ENCODE measurements at regions not wholly inside any gene's neighbourhood (a gene's known extent, or its start where the extent isn't known, plus 50 kb on each side); places are given as distances from the start of the nearest gene placed in this dataset.

GRCh38 chr6:98548301-98548700 lies 286.1 kb upstream of the POU3F2 start:
- Histone ChIP-seq H3K27me3 (ENCODE audit: control insufficient read depth, insufficient read depth, low read length, poor library complexity, severe bottlenecking) (no peaks in the 10 kb centered on the region), H3K27ac (ENCODE audit: insufficient read depth, low read depth, low read length, poor library complexity, severe bottlenecking) (no peak overlapping the region), H3K36me3 (ENCODE audit: control insufficient read depth, insufficient read depth, low read length) (no peaks in the 10 kb centered on the region), H3K4me3 (ENCODE audit: insufficient read depth, low read depth, low read length) (no peak overlapping the region), H3K9me3 (ENCODE audit: control insufficient read depth, low read length) (no peaks in the 10 kb centered on the region), H3K4me1 (ENCODE audit: control insufficient read depth, insufficient read depth, low read length) (peaks cover 3% of the 10 kb centered on the region)
- 90 to 100% methylated on average over 1 of the region's 1 CpG for WGBS, 2 experiments

GRCh38 chr6:98560418-98560817 lies 274.0 kb upstream of the POU3F2 start:
- WGBS, 2 experiments = 86% methylated on average over 2 of the region's 2 CpGs
- no peaks in the 10 kb centered on the region for H3K27me3 ChIP-seq (ENCODE audit: control insufficient read depth, insufficient read depth, low read length, poor library complexity, severe bottlenecking)
- no peaks in the 10 kb centered on the region for H3K36me3 ChIP-seq (ENCODE audit: control insufficient read depth, insufficient read depth, low read length)
- H3K4me3 ChIP-seq (ENCODE audit: insufficient read depth, low read depth, low read length) = no peak overlapping the region
- no peaks in the 10 kb centered on the region for H3K9me3 ChIP-seq (ENCODE audit: control insufficient read depth, low read length)
- no peak overlapping the region for H3K27ac ChIP-seq (ENCODE audit: insufficient read depth, low read depth, low read length, poor library complexity, severe bottlenecking)
- peaks cover 4% of the 10 kb centered on the region for H3K4me1 ChIP-seq (ENCODE audit: control insufficient read depth, insufficient read depth, low read length)

- Histone ChIP-seq H3K27ac (ENCODE audit: insufficient read depth, low read depth, low read length, poor library complexity, severe bottlenecking) (no peak overlapping the region), H3K4me1 (ENCODE audit: control insufficient read depth, insufficient read depth, low read length) (peaks cover 4% of the 10 kb centered on the region), H3K9me3 (ENCODE audit: control insufficient read depth, low read length) (no peaks in the 10 kb centered on the region), H3K4me3 (ENCODE audit: insufficient read depth, low read depth, low read length) (no peak overlapping the region), H3K27me3 (ENCODE audit: control insufficient read depth, insufficient read depth, low read length, poor library complexity, severe bottlenecking) (no peaks in the 10 kb centered on the region), H3K36me3 (ENCODE audit: control insufficient read depth, insufficient read depth, low read length) (no peaks in the 10 kb centered on the region)
- WGBS, 2 experiments = 88 to 92% methylated on average over 5 of the region's 5 CpGs
These were observed 273.5 kb upstream of the POU3F2 start for GRCh38 chr6:98560841-98561240.

- Histone ChIP-seq H3K4me1 (ENCODE audit: control insufficient read depth, insufficient read depth, low read length) (no peaks in the 10 kb centered on the region), H3K27me3 (ENCODE audit: control insufficient read depth, insufficient read depth, low read length, poor library complexity, severe bottlenecking) (no peaks in the 10 kb centered on the region), H3K9me3 (ENCODE audit: control insufficient read depth, low read length) (no peaks in the 10 kb centered on the region), H3K4me3 (ENCODE audit: insufficient read depth, low read depth, low read length) (no peak overlapping the region), H3K27ac (ENCODE audit: insufficient read depth, low read depth, low read length, poor library complexity, severe bottlenecking) (no peak overlapping the region), H3K36me3 (ENCODE audit: control insufficient read depth, insufficient read depth, low read length) (no peaks in the 10 kb centered on the region)
- 86 to 89% methylated on average over 1 of the region's 1 CpG for WGBS, 2 experiments
These were observed 268.2 kb upstream of the POU3F2 start for GRCh38 chr6:98566126-98566525.

GRCh38 chr6:98572579-98572978 lies 261.8 kb upstream of the POU3F2 start:
- Histone ChIP-seq H3K27ac (ENCODE audit: insufficient read depth, low read depth, low read length, poor library complexity, severe bottlenecking) (no peak overlapping the region), H3K9me3 (ENCODE audit: control insufficient read depth, low read length) (no peaks in the 10 kb centered on the region), H3K4me3 (ENCODE audit: insufficient read depth, low read depth, low read length) (no peak overlapping the region), H3K4me1 (ENCODE audit: control insufficient read depth, insufficient read depth, low read length) (no peaks in the 10 kb centered on the region), H3K36me3 (ENCODE audit: control insufficient read depth, insufficient read depth, low read length) (no peaks in the 10 kb centered on the region), H3K27me3 (ENCODE audit: control insufficient read depth, insufficient read depth, low read length, poor library complexity, severe bottlenecking) (no peaks in the 10 kb centered on the region)
- WGBS, 2 experiments = 89 to 100% methylated on average over 1 of the region's 1 CpG

- H3K27ac ChIP-seq (ENCODE audit: insufficient read depth, low read depth, low read length, poor library complexity, severe bottlenecking) = no peak overlapping the region
- no peak overlapping the region for H3K4me3 ChIP-seq (ENCODE audit: insufficient read depth, low read depth, low read length)
- H3K36me3 ChIP-seq (ENCODE audit: control insufficient read depth, insufficient read depth, low read length) = no peaks in the 10 kb centered on the region
- no peaks in the 10 kb centered on the region for H3K4me1 ChIP-seq (ENCODE audit: control insufficient read depth, insufficient read depth, low read length)
- 93 to 94% methylated on average over 5 of the region's 5 CpGs for WGBS, 2 experiments
- H3K27me3 ChIP-seq (ENCODE audit: control insufficient read depth, insufficient read depth, low read length, poor library complexity, severe bottlenecking) = no peaks in the 10 kb centered on the region
- H3K9me3 ChIP-seq (ENCODE audit: control insufficient read depth, low read length) = no peaks in the 10 kb centered on the region
These were observed 259.4 kb upstream of the POU3F2 start for GRCh38 chr6:98574984-98575383.

- H3K27ac ChIP-seq (ENCODE audit: insufficient read depth, low read depth, low read length, poor library complexity, severe bottlenecking) = no peak overlapping the region
- H3K4me1 ChIP-seq (ENCODE audit: control insufficient read depth, insufficient read depth, low read length) = no peaks in the 10 kb centered on the region
- H3K36me3 ChIP-seq (ENCODE audit: control insufficient read depth, insufficient read depth, low read length) = no peaks in the 10 kb centered on the region
- H3K27me3 ChIP-seq (ENCODE audit: control insufficient read depth, insufficient read depth, low read length, poor library complexity, severe bottlenecking) = no peaks in the 10 kb centered on the region
- H3K9me3 ChIP-seq (ENCODE audit: control insufficient read depth, low read length) = no peaks in the 10 kb centered on the region
- no peak overlapping the region for H3K4me3 ChIP-seq (ENCODE audit: insufficient read depth, low read depth, low read length)
These were observed 257.6 kb upstream of the POU3F2 start for GRCh38 chr6:98576791-98577190.

- Histone ChIP-seq H3K9me3 (ENCODE audit: control insufficient read depth, low read length) (no peaks in the 10 kb centered on the region), H3K27ac (ENCODE audit: insufficient read depth, low read depth, low read length, poor library complexity, severe bottlenecking) (no peak overlapping the region), H3K27me3 (ENCODE audit: control insufficient read depth, insufficient read depth, low read length, poor library complexity, severe bottlenecking) (no peaks in the 10 kb centered on the region), H3K4me3 (ENCODE audit: insufficient read depth, low read depth, low read length) (no peak overlapping the region), H3K36me3 (ENCODE audit: control insufficient read depth, insufficient read depth, low read length) (no peaks in the 10 kb centered on the region), H3K4me1 (ENCODE audit: control insufficient read depth, insufficient read depth, low read length) (no peaks in the 10 kb centered on the region)
- WGBS, 2 experiments = 95 to 100% methylated on average over 1 of the region's 1 CpG
These were observed 256.4 kb upstream of the POU3F2 start for GRCh38 chr6:98578016-98578415.

GRCh38 chr6:98579079-98579478 lies 255.3 kb upstream of the POU3F2 start:
- Histone ChIP-seq H3K27ac (ENCODE audit: insufficient read depth, low read depth, low read length, poor library complexity, severe bottlenecking) (no peak overlapping the region), H3K36me3 (ENCODE audit: control insufficient read depth, insufficient read depth, low read length) (no peaks in the 10 kb centered on the region), H3K9me3 (ENCODE audit: control insufficient read depth, low read length) (no peaks in the 10 kb centered on the region), H3K4me1 (ENCODE audit: control insufficient read depth, insufficient read depth, low read length) (no peaks in the 10 kb centered on the region), H3K4me3 (ENCODE audit: insufficient read depth, low read depth, low read length) (no peak overlapping the region), H3K27me3 (ENCODE audit: control insufficient read depth, insufficient read depth, low read length, poor library complexity, severe bottlenecking) (no peaks in the 10 kb centered on the region)
- 100% methylated on average over 1 of the region's 1 CpG for WGBS, 2 experiments

GRCh38 chr6:98579941-98580340 lies 254.4 kb upstream of the POU3F2 start:
- no peak overlapping the region for H3K27ac ChIP-seq (ENCODE audit: insufficient read depth, low read depth, low read length, poor library complexity, severe bottlenecking)
- H3K27me3 ChIP-seq (ENCODE audit: control insufficient read depth, insufficient read depth, low read length, poor library complexity, severe bottlenecking) = no peaks in the 10 kb centered on the region
- no peaks in the 10 kb centered on the region for H3K4me1 ChIP-seq (ENCODE audit: control insufficient read depth, insufficient read depth, low read length)
- H3K36me3 ChIP-seq (ENCODE audit: control insufficient read depth, insufficient read depth, low read length) = no peaks in the 10 kb centered on the region
- WGBS, 2 experiments = 88 to 97% methylated on average over 1 of the region's 1 CpG
- H3K4me3 ChIP-seq (ENCODE audit: insufficient read depth, low read depth, low read length) = no peak overlapping the region
- no peaks in the 10 kb centered on the region for H3K9me3 ChIP-seq (ENCODE audit: control insufficient read depth, low read length)

- Histone ChIP-seq H3K9me3 (ENCODE audit: control insufficient read depth, low read length) (no peaks in the 10 kb centered on the region), H3K27me3 (ENCODE audit: control insufficient read depth, insufficient read depth, low read length, poor library complexity, severe bottlenecking) (no peaks in the 10 kb centered on the region), H3K4me1 (ENCODE audit: control insufficient read depth, insufficient read depth, low read length) (no peaks in the 10 kb centered on the region), H3K27ac (ENCODE audit: insufficient read depth, low read depth, low read length, poor library complexity, severe bottlenecking) (no peak overlapping the region), H3K36me3 (ENCODE audit: control insufficient read depth, insufficient read depth, low read length) (no peaks in the 10 kb centered on the region), H3K4me3 (ENCODE audit: insufficient read depth, low read depth, low read length) (no peak overlapping the region)
- 91 to 93% methylated on average over 1 of the region's 1 CpG for WGBS, 2 experiments
These were observed 252.7 kb upstream of the POU3F2 start for GRCh38 chr6:98581705-98582104.

Data from ectodermal cell (in vitro differentiated cells).